Vagina (tissue), 2 donors: ENCODE measurements at regions not wholly inside any gene's neighbourhood (a gene's known extent, or its start where the extent isn't known, plus 50 kb on each side); places are given as distances from the start of the nearest gene placed in this dataset.

Source experiments
- CTCF ChIP-seq, 3 experiments: fragments of 450-650 bp in 2 of 3; fragments of 200-600 bp in 1 of 3; sonication (generic) in 1 of 3; IDR thresholded peaks; one replicate each; pipeline ENCODE4 v1.5.1; 2017 to 2019; ENCODE audit warnings: antibody characterized with exemption in 3 of 3, mild to moderate bottlenecking in 2 of 3, moderate library complexity in 2 of 3
- POLR2A ChIP-seq, 2 donors: fragments of 450-650 bp; IDR thresholded peaks; one replicate each; pipeline ENCODE4 v1.6.1; 2017; ENCODE audit warnings: antibody characterized with exemption in 2 of 2, mild to moderate bottlenecking in 2 of 2, moderate library complexity in 2 of 2

- TF ChIP-seq POLR2A (IDR thresholded peaks at IDR 0.05) (no peak), CTCF (IDR thresholded peaks at IDR 0.05) (no peak)
These were observed 202.5 kb upstream of the CHRM2 start for GRCh38 chr7:136665878-136666509.
